ENCODE measurements at regions not wholly inside any gene's neighbourhood (a gene's known extent, or its start where the extent isn't known, plus 50 kb on each side); places are given as distances from the start of the nearest gene placed in this dataset.

DNA sequence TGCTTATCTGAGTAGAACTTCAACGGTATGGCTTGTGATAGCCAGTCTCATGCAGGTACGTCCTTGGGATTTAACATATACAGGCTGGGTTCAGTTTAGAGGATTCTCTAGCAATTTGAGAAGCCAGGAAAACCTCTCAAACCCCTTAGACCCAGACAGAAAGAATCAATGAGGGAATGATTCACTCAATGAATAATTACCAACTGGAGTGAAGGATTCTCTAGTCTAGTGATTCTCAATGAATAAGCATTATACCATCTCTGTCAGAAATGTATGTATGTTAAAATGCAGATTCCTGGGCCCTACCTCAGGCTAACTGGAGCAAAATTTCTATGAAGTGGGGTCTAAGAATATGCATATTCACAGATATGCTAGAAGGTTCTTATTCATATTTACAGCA is 54.5 kb upstream of the APP start:
- no peak for TF ChIP-seq POLR2A (IDR thresholded peaks at IDR 0.05)
- TF ChIP-seq, protein P1, sequence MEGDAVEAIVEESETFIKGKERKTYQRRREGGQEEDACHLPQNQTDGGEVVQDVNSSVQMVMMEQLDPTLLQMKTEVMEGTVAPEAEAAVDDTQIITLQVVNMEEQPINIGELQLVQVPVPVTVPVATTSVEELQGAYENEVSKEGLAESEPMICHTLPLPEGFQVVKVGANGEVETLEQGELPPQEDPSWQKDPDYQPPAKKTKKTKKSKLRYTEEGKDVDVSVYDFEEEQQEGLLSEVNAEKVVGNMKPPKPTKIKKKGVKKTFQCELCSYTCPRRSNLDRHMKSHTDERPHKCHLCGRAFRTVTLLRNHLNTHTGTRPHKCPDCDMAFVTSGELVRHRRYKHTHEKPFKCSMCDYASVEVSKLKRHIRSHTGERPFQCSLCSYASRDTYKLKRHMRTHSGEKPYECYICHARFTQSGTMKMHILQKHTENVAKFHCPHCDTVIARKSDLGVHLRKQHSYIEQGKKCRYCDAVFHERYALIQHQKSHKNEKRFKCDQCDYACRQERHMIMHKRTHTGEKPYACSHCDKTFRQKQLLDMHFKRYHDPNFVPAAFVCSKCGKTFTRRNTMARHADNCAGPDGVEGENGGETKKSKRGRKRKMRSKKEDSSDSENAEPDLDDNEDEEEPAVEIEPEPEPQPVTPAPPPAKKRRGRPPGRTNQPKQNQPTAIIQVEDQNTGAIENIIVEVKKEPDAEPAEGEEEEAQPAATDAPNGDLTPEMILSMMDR (IDR thresholded peaks at IDR 0.05) = no peak
